GM23338 (cell line): ENCODE measurements at regions not wholly inside any gene's neighbourhood (a gene's known extent, or its start where the extent isn't known, plus 50 kb on each side); places are given as distances from the start of the nearest gene placed in this dataset.

Experiments used
- ATAC-seq: fragments of 200-7000 bp; cut with Tn5 transposase; 3 replicates; pipeline ENCODE4 v1.9.1; 2020
- DNase-seq: peaks from one replicate; pipeline ENCODE4 v3.0.0-alpha.2; 2015; ENCODE audit warnings: low spot score
- H2AFZ ChIP-seq: fragments of 200-600 bp; sonication (generic); 2 replicates; pipeline ENCODE4 v1.8.0; 2016; ENCODE audit warnings: antibody characterized with exemption, mild to moderate bottlenecking, moderate library complexity
- H3F3A ChIP-seq: fragments of 200-600 bp; sonication (generic); replicated peaks from 2 replicates; pipeline ENCODE4 v1.8.0; 2017; ENCODE audit warnings: antibody characterized with exemption, mixed run types, low read depth
- H3K27ac ChIP-seq: fragments of 200-600 bp; sonication (generic); 2 replicates; pipeline ENCODE4 v1.6.1; 2016; ENCODE audit warnings: low read depth
- H3K27me3 ChIP-seq: fragments of 200-600 bp; sonication (generic); 2 replicates; pipeline ENCODE4 v1.8.0; 2016; ENCODE audit warnings: mild to moderate bottlenecking, mixed run types, moderate library complexity; ENCODE audit not compliant: insufficient read depth
- H3K36me3 ChIP-seq: fragments of 200-600 bp; sonication (generic); 2 replicates; pipeline ENCODE4 v1.8.0; 2016; ENCODE audit warnings: mild to moderate bottlenecking; ENCODE audit not compliant: insufficient read depth
- H3K4me1 ChIP-seq: fragments of 200-600 bp; sonication (generic); 2 replicates; pipeline ENCODE4 v1.8.0; 2016; ENCODE audit warnings: mild to moderate bottlenecking, moderate library complexity; ENCODE audit not compliant: insufficient read depth
- H3K4me2 ChIP-seq: fragments of 200-600 bp; sonication (generic); 2 replicates; pipeline ENCODE4 v1.7.1; 2017; ENCODE audit warnings: mixed run types
- H3K4me3 ChIP-seq: fragments of 200-600 bp; sonication (generic); 2 replicates; pipeline ENCODE4 v1.6.1; 2016; ENCODE audit warnings: mixed run types
- H3K79me2 ChIP-seq: fragments of 200-600 bp; sonication (generic); replicated peaks from 2 replicates; pipeline ENCODE4 v1.8.0; 2017; ENCODE audit warnings: mild to moderate bottlenecking; ENCODE audit not compliant: insufficient read depth
- H3K9me2 ChIP-seq: fragments of 200-600 bp; sonication (generic); 2 replicates; pipeline ENCODE4 v1.8.0; 2017; ENCODE audit not compliant: insufficient read depth
- H4K20me1 ChIP-seq: fragments of 200-600 bp; sonication (generic); replicated peaks from 2 replicates; pipeline ENCODE4 v1.8.0; 2017; ENCODE audit warnings: mild to moderate bottlenecking; ENCODE audit not compliant: insufficient read depth
- H3K27ac Mint-ChIP-seq: 2 replicates; pipeline ENCODE4 v1.8.0; 2020; ENCODE audit warnings: inconsistent platforms, mild to moderate bottlenecking, moderate library complexity, mixed read lengths
- H3K27me3 Mint-ChIP-seq: 3 replicates; pipeline ENCODE4 v1.8.0; 2022; ENCODE audit warnings: low read depth, mild to moderate bottlenecking, moderate library complexity, mixed read lengths, inconsistent platforms; ENCODE audit not compliant: insufficient read depth, poor library complexity
- H3K36me3 Mint-ChIP-seq: 3 replicates; pipeline ENCODE4 v1.8.0; 2021; ENCODE audit warnings: low read depth, mild to moderate bottlenecking, inconsistent platforms, moderate library complexity, mixed read lengths
- H3K4me1 Mint-ChIP-seq: 3 replicates; pipeline ENCODE4 v1.8.0; 2020; ENCODE audit warnings: mild to moderate bottlenecking, inconsistent platforms, mixed read lengths
- H3K4me3 Mint-ChIP-seq: 3 replicates; pipeline ENCODE4 v1.8.0; 2021; ENCODE audit warnings: moderate library complexity, mild to moderate bottlenecking, inconsistent platforms, mixed read lengths
- H3K9me3 Mint-ChIP-seq: 3 replicates; pipeline ENCODE4 v1.8.0; 2020; ENCODE audit warnings: moderate library complexity, mild to moderate bottlenecking, inconsistent platforms, mixed read lengths
- CREB1 ChIP-seq: fragments of 250-450 bp; sonication (Bioruptor Pico); IDR thresholded peaks from 2 replicates; pipeline ENCODE4 v1.5.0; 2020; ENCODE audit warnings: low read depth, mild to moderate bottlenecking, moderate library complexity
- EZH2 ChIP-seq: fragments of 200-600 bp; sonication (generic); IDR thresholded peaks from one replicate; pipeline ENCODE4 v1.8.0; 2017; ENCODE audit warnings: antibody characterized with exemption, mild to moderate bottlenecking, low read depth; ENCODE audit not compliant: unreplicated experiment
- EZH2phosphoT487 ChIP-seq: fragments of 200-600 bp; sonication (generic); IDR thresholded peaks from one replicate; pipeline ENCODE4 v1.8.1; 2018; ENCODE audit warnings: antibody characterized with exemption; ENCODE audit not compliant: unreplicated experiment
- POLR2AphosphoS5 ChIP-seq: IDR thresholded peaks from 2 replicates; pipeline ENCODE4 v1.6.1; 2016; ENCODE audit warnings: antibody characterized with exemption, low read depth
- REST ChIP-seq: IDR thresholded peaks from one replicate; pipeline ENCODE4 v1.6.1; 2018; ENCODE audit warnings: antibody characterized with exemption; ENCODE audit not compliant: unreplicated experiment
- ZNF114 ChIP-seq: fragments of 250-450 bp; sonication (Bioruptor Pico); IDR thresholded peaks from 2 replicates; pipeline ENCODE4 v1.5.0; 2020; ENCODE audit warnings: mild to moderate bottlenecking, moderate library complexity
- ZNF331 ChIP-seq: fragments of 250-450 bp; sonication (Bioruptor Pico); IDR thresholded peaks from 2 replicates; pipeline ENCODE4 v1.5.0; 2020; ENCODE audit warnings: low read depth, mild to moderate bottlenecking, moderate library complexity
- TF ChIP-seq, protein P1 (sequence below): fragments of 250-450 bp; sonication (Bioruptor Pico); IDR thresholded peaks from 2 replicates; pipeline ENCODE4 v1.5.0; 2020; ENCODE audit warnings: mild to moderate bottlenecking, moderate library complexity
- TF ChIP-seq, protein P2 (sequence below): IDR thresholded peaks from 2 replicates; pipeline ENCODE4 v1.6.1; 2016; ENCODE audit warnings: antibody characterized with exemption

DNA sequence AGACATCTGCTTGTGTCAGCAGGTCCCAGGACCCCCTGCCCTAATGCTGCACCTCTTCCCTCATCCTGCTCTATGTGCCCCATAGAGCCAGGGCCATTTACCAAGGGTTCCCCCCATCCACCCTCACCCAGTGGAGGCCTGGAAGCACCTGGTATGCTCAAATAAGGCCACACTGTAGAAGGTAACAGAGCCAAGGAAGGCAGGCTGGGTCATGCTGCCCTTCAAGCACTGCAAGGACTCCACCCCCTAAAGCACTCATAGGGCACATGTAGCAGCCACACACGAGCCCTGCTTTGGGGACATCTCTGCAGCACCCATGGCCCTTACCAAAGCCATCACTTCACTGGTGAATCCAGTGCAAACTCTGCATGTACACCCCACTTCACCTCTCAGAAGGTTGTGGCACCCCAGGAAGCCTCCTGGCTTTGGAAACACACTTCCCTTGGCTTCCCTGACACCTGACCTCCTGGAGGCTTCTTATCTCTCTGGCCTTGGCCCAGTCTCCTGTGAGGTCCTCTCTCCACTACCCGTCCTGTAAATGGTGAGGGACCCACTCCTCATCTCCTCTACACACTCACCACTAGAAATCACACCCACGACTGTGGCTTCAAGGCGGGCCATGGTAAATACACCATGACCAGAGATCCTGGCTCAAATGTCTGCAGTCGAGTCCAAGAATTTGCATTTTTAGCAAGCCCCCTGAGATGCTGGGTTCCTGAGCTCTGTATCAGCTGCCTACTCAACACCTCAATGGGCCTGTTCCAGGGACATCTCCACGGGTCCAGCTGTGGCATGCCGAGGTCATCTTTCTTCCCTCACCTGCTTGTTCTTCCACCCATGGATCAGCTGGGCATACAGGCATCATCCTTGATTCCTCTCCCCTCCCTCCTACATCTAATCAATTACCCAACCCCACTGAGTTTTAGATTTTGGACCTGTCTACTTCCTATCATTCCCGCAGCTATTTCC, 80.9 kb upstream of the DOCK9 start:
- Histone ChIP-seq H3K27me3 (no peaks in the 10 kb centered on the region), H3K4me2 (no peak overlapping the region), H3K9me2 (peaks cover 8% of the 10 kb centered on the region; the same call in 1 of the 2 replicates), H4K20me1 (no peaks in the 10 kb centered on the region), H3K4me1 (peaks cover 23% of the 10 kb centered on the region), H3K27ac (no peak overlapping the region), H3F3A (no peaks in the 10 kb centered on the region), H3K36me3 (0 out of 2 replicates have a peak, but pooled peaks cover 1% of the 10 kb centered on the region), H2AFZ (no peak overlapping the region), H3K79me2 (peaks cover 4% of the 10 kb centered on the region; the same call in 1 of the 2 replicates), H3K4me3 (no peak overlapping the region)
- H3K4me1 Mint-ChIP-seq = peaks cover 29% of the 10 kb centered on the region
- H3K4me3 Mint-ChIP-seq = no peak overlapping the region
- no peaks in the 10 kb centered on the region for H3K9me3 Mint-ChIP-seq
- H3K27ac Mint-ChIP-seq = no peak overlapping the region
- DNase-seq (no peak), ATAC-seq (no peak)
- H3K36me3 Mint-ChIP-seq = no peaks in the 10 kb centered on the region; the same call in 2 of the 3 replicates
- no peaks in the 10 kb centered on the region for H3K27me3 Mint-ChIP-seq
- TF ChIP-seq POLR2AphosphoS5 (no peak), EZH2phosphoT487 (no peak), EZH2 (no peak), ZNF114 (no peak), CREB1 (CRISPR knock-in tag) (no peak), ZNF331 (CRISPR knock-in tag) (no peak), REST (no peak)
- TF ChIP-seq, protein P1, sequence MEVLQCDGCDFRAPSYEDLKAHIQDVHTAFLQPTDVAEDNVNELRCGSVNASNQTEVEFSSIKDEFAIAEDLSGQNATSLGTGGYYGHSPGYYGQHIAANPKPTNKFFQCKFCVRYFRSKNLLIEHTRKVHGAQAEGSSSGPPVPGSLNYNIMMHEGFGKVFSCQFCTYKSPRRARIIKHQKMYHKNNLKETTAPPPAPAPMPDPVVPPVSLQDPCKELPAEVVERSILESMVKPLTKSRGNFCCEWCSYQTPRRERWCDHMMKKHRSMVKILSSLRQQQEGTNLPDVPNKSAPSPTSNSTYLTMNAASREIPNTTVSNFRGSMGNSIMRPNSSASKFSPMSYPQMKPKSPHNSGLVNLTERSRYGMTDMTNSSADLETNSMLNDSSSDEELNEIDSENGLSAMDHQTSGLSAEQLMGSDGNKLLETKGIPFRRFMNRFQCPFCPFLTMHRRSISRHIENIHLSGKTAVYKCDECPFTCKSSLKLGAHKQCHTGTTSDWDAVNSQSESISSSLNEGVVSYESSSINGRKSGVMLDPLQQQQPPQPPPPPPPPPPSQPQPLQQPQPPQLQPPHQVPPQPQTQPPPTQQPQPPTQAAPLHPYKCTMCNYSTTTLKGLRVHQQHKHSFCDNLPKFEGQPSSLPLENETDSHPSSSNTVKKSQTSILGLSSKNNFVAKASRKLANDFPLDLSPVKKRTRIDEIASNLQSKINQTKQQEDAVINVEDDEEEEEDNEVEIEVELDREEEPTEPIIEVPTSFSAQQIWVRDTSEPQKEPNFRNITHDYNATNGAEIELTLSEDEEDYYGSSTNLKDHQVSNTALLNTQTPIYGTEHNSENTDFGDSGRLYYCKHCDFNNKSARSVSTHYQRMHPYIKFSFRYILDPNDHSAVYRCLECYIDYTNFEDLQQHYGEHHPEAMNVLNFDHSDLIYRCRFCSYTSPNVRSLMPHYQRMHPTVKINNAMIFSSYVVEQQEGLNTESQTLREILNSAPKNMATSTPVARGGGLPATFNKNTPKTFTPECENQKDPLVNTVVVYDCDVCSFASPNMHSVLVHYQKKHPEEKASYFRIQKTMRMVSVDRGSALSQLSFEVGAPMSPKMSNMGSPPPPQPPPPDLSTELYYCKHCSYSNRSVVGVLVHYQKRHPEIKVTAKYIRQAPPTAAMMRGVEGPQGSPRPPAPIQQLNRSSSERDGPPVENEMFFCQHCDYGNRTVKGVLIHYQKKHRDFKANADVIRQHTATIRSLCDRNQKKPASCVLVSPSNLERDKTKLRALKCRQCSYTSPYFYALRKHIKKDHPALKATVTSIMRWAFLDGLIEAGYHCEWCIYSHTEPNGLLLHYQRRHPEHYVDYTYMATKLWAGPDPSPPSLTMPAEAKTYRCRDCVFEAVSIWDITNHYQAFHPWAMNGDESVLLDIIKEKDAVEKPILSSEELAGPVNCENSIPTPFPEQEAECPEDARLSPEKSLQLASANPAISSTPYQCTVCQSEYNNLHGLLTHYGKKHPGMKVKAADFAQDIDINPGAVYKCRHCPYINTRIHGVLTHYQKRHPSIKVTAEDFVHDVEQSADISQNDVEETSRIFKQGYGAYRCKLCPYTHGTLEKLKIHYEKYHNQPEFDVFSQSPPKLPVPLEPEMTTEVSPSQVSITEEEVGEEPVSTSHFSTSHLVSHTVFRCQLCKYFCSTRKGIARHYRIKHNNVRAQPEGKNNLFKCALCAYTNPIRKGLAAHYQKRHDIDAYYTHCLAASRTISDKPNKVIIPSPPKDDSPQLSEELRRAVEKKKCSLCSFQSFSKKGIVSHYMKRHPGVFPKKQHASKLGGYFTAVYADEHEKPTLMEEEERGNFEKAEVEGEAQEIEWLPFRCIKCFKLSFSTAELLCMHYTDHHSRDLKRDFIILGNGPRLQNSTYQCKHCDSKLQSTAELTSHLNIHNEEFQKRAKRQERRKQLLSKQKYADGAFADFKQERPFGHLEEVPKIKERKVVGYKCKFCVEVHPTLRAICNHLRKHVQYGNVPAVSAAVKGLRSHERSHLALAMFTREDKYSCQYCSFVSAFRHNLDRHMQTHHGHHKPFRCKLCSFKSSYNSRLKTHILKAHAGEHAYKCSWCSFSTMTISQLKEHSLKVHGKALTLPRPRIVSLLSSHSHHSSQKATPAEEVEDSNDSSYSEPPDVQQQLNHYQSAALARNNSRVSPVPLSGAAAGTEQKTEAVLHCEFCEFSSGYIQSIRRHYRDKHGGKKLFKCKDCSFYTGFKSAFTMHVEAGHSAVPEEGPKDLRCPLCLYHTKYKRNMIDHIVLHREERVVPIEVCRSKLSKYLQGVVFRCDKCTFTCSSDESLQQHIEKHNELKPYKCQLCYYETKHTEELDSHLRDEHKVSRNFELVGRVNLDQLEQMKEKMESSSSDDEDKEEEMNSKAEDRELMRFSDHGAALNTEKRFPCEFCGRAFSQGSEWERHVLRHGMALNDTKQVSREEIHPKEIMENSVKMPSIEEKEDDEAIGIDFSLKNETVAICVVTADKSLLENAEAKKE = no peak
- TF ChIP-seq, protein P2, sequence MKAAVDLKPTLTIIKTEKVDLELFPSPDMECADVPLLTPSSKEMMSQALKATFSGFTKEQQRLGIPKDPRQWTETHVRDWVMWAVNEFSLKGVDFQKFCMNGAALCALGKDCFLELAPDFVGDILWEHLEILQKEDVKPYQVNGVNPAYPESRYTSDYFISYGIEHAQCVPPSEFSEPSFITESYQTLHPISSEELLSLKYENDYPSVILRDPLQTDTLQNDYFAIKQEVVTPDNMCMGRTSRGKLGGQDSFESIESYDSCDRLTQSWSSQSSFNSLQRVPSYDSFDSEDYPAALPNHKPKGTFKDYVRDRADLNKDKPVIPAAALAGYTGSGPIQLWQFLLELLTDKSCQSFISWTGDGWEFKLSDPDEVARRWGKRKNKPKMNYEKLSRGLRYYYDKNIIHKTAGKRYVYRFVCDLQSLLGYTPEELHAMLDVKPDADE = no peak
